ENCODE measurements at regions not wholly inside any gene's neighbourhood (a gene's known extent, or its start where the extent isn't known, plus 50 kb on each side); places are given as distances from the start of the nearest gene placed in this dataset.

- DNase-seq (no peak), ATAC-seq (replicated peaks in 1 of 2) (no peak)
- H3K4me1 Mint-ChIP-seq (ENCODE audit: low read depth), result no peaks in the 10 kb centered on the region
- no peaks in the 10 kb centered on the region for H3K9me3 Mint-ChIP-seq
- H3K27me3 Mint-ChIP-seq (ENCODE audit: low read depth), result no peaks in the 10 kb centered on the region
- no peaks in the 10 kb centered on the region for H3K36me3 Mint-ChIP-seq (ENCODE audit: insufficient read depth in 2 of 2)
- H3K27ac Mint-ChIP-seq, result no peak overlapping the region
- H3K4me3 Mint-ChIP-seq, result no peak overlapping the region
These were observed 339.2 kb upstream of the PMFBP1 start for GRCh38 chr16:72511171-72511570.

GRCh38 chr16:72508191-72508590, 336.2 kb upstream of the PMFBP1 start:
- ATAC-seq (replicated peaks in 1 of 2) (no peak), DNase-seq (no peak)
- Mint-ChIP-seq H3K27ac (no peak overlapping the region), H3K9me3 (no peaks in the 10 kb centered on the region), H3K36me3 (ENCODE audit: insufficient read depth in 2 of 2) (no peaks in the 10 kb centered on the region), H3K27me3 (ENCODE audit: low read depth) (no peaks in the 10 kb centered on the region), H3K4me1 (ENCODE audit: low read depth) (no peaks in the 10 kb centered on the region), H3K4me3 (no peak overlapping the region)

GRCh38 chr16:72502594-72503005, 330.6 kb upstream of the PMFBP1 start:
- no peak overlapping the region for H3K27ac Mint-ChIP-seq
- H3K4me3 Mint-ChIP-seq, result no peak overlapping the region
- H3K4me1 Mint-ChIP-seq (ENCODE audit: low read depth), result no peaks in the 10 kb centered on the region
- H3K9me3 Mint-ChIP-seq, result no peaks in the 10 kb centered on the region
- no peaks in the 10 kb centered on the region for H3K36me3 Mint-ChIP-seq (ENCODE audit: insufficient read depth in 2 of 2)
- no peaks in the 10 kb centered on the region for H3K27me3 Mint-ChIP-seq (ENCODE audit: low read depth)
- ATAC-seq (replicated peaks in 1 of 2) (no peak), DNase-seq (no peak)

- peak; percentile 42 to 43 for DNase-seq
- no peak overlapping the region for H3K4me3 Mint-ChIP-seq
- H3K4me1 Mint-ChIP-seq (ENCODE audit: low read depth), result no peaks in the 10 kb centered on the region
- peak in 1 of 2 donors; percentile 53 for ATAC-seq (replicated peaks in 1 of 2)
- H3K27ac Mint-ChIP-seq, result no peak overlapping the region
- no peaks in the 10 kb centered on the region for H3K27me3 Mint-ChIP-seq (ENCODE audit: low read depth)
- H3K36me3 Mint-ChIP-seq (ENCODE audit: insufficient read depth in 2 of 2), result no peaks in the 10 kb centered on the region
- no peaks in the 10 kb centered on the region for H3K9me3 Mint-ChIP-seq
These were observed 330.0 kb upstream of the PMFBP1 start for GRCh38 chr16:72501739-72502593.

GRCh38 chr16:72500545-72500944, 328.6 kb upstream of the PMFBP1 start:
- Mint-ChIP-seq H3K27ac (no peak overlapping the region), H3K27me3 (ENCODE audit: low read depth) (no peaks in the 10 kb centered on the region), H3K36me3 (ENCODE audit: insufficient read depth in 2 of 2) (no peaks in the 10 kb centered on the region), H3K9me3 (no peaks in the 10 kb centered on the region), H3K4me1 (ENCODE audit: low read depth) (no peaks in the 10 kb centered on the region), H3K4me3 (no peak overlapping the region)
- ATAC-seq (replicated peaks in 1 of 2), result no peak
- no peak for DNase-seq

- H3K27ac Mint-ChIP-seq, result no peak overlapping the region
- H3K4me3 Mint-ChIP-seq, result no peak overlapping the region
- no peaks in the 10 kb centered on the region for H3K36me3 Mint-ChIP-seq (ENCODE audit: insufficient read depth in 2 of 2)
- DNase-seq, result no peak
- ATAC-seq (replicated peaks in 1 of 2), result no peak
- H3K9me3 Mint-ChIP-seq, result no peaks in the 10 kb centered on the region
- H3K4me1 Mint-ChIP-seq (ENCODE audit: low read depth), result no peaks in the 10 kb centered on the region
- peaks cover 8% of the 10 kb centered on the region for H3K27me3 Mint-ChIP-seq (ENCODE audit: low read depth)
These were observed 321.9 kb upstream of the PMFBP1 start for GRCh38 chr16:72493716-72494415.

- ATAC-seq (replicated peaks in 1 of 2), result no peak
- H3K9me3 Mint-ChIP-seq, result peaks cover 0 to 4% of the 10 kb centered on the region in 2 donors
- no peak for DNase-seq
- peak overlapping the region; percentile 70 for H3K27ac Mint-ChIP-seq
- no peaks in the 10 kb centered on the region for H3K27me3 Mint-ChIP-seq (ENCODE audit: low read depth)
- peaks cover 13% of the 10 kb centered on the region for H3K4me1 Mint-ChIP-seq (ENCODE audit: low read depth)
- no peaks in the 10 kb centered on the region for H3K36me3 Mint-ChIP-seq (ENCODE audit: insufficient read depth in 2 of 2)
- no peak overlapping the region for H3K4me3 Mint-ChIP-seq
These were observed 315.3 kb upstream of the PMFBP1 start for GRCh38 chr16:72487283-72487682.

GRCh38 chr16:72482695-72483094, 310.7 kb upstream of the PMFBP1 start:
- DNase-seq (no peak), ATAC-seq (replicated peaks in 1 of 2) (no peak)
- Mint-ChIP-seq H3K4me3 (peak overlapping the region in 1 of 2 donors; percentile 40), H3K4me1 (ENCODE audit: low read depth) (peaks cover 27% of the 10 kb centered on the region), H3K27me3 (ENCODE audit: low read depth) (no peaks in the 10 kb centered on the region), H3K36me3 (ENCODE audit: insufficient read depth in 2 of 2) (no peaks in the 10 kb centered on the region), H3K9me3 (peaks cover 0 to 4% of the 10 kb centered on the region in 2 donors), H3K27ac (peak overlapping the region; percentile 91)

GRCh38 chr16:72481419-72481818, 309.5 kb upstream of the PMFBP1 start:
- Mint-ChIP-seq H3K27me3 (ENCODE audit: low read depth) (no peaks in the 10 kb centered on the region), H3K4me1 (ENCODE audit: low read depth) (peaks cover 27% of the 10 kb centered on the region), H3K27ac (no peak overlapping the region), H3K9me3 (no peaks in the 10 kb centered on the region), H3K4me3 (no peak overlapping the region), H3K36me3 (ENCODE audit: insufficient read depth in 2 of 2) (no peaks in the 10 kb centered on the region)
- ATAC-seq (replicated peaks in 1 of 2) (no peak), DNase-seq (no peak)

- Mint-ChIP-seq H3K36me3 (ENCODE audit: insufficient read depth in 2 of 2) (no peaks in the 10 kb centered on the region), H3K27me3 (ENCODE audit: low read depth) (no peaks in the 10 kb centered on the region), H3K27ac (no peak overlapping the region), H3K9me3 (no peaks in the 10 kb centered on the region), H3K4me1 (ENCODE audit: low read depth) (peaks cover 27% of the 10 kb centered on the region), H3K4me3 (no peak overlapping the region)
- DNase-seq (no peak), ATAC-seq (replicated peaks in 1 of 2) (no peak)
These were observed 309.0 kb upstream of the PMFBP1 start for GRCh38 chr16:72480911-72481310.

GRCh38 chr16:72475688-72476087, 303.7 kb upstream of the PMFBP1 start:
- peaks cover 16% of the 10 kb centered on the region for H3K4me1 Mint-ChIP-seq (ENCODE audit: low read depth)
- H3K27me3 Mint-ChIP-seq (ENCODE audit: low read depth), result no peaks in the 10 kb centered on the region
- no peak overlapping the region for H3K4me3 Mint-ChIP-seq
- H3K27ac Mint-ChIP-seq, result no peak overlapping the region
- ATAC-seq (replicated peaks in 1 of 2) (no peak), DNase-seq (no peak)
- H3K9me3 Mint-ChIP-seq, result no peaks in the 10 kb centered on the region
- H3K36me3 Mint-ChIP-seq (ENCODE audit: insufficient read depth in 2 of 2), result no peaks in the 10 kb centered on the region

- peak; percentile 95 to 98 for ATAC-seq (replicated peaks in 1 of 2)
- peak overlapping the region; percentile 80 for H3K27ac Mint-ChIP-seq
- H3K4me1 Mint-ChIP-seq (ENCODE audit: low read depth), result peaks cover 16% of the 10 kb centered on the region
- DNase-seq, result peak; percentile 1 to 4
- H3K27me3 Mint-ChIP-seq (ENCODE audit: low read depth), result no peaks in the 10 kb centered on the region
- H3K9me3 Mint-ChIP-seq, result no peaks in the 10 kb centered on the region
- no peaks in the 10 kb centered on the region for H3K36me3 Mint-ChIP-seq (ENCODE audit: insufficient read depth in 2 of 2)
- H3K4me3 Mint-ChIP-seq, result peak overlapping the region in 1 of 2 donors; percentile 45
These were observed 302.7 kb upstream of the PMFBP1 start for GRCh38 chr16:72474501-72475123.

- ATAC-seq (replicated peaks in 1 of 2) (no peak), DNase-seq (no peak)
- H3K27me3 Mint-ChIP-seq (ENCODE audit: low read depth), result no peaks in the 10 kb centered on the region
- H3K4me1 Mint-ChIP-seq (ENCODE audit: low read depth), result peaks cover 16% of the 10 kb centered on the region
- H3K4me3 Mint-ChIP-seq, result no peak overlapping the region
- no peaks in the 10 kb centered on the region for H3K9me3 Mint-ChIP-seq
- H3K36me3 Mint-ChIP-seq (ENCODE audit: insufficient read depth in 2 of 2), result no peaks in the 10 kb centered on the region
- H3K27ac Mint-ChIP-seq, result no peak overlapping the region
These were observed 301.7 kb upstream of the PMFBP1 start for GRCh38 chr16:72473631-72474030.

Data from activated T-cell treated with anti-CD3 and anti-CD28 coated beads, Interleukin-2, amount 50 U/mL, for 72 hours (primary cell).